PC-9 (cell line): ENCODE measurements at regions not wholly inside any gene's neighbourhood (a gene's known extent, or its start where the extent isn't known, plus 50 kb on each side); places are given as distances from the start of the nearest gene placed in this dataset.

ENCODE experiments used
- BruUV-seq: library from RNA; stranded (reverse); fragments of 400-500 nt; replicated peaks from 2 replicates; lab custom pipeline; 2021; lab: Mats Ljungman, UMichigan
- CTCF ChIA-PET: fragments of 300-600 bp; sonication (Branson Sonifier 250); formaldehyde crosslinking; loops from one replicate; lab custom pipeline; 2022; ENCODE audit warnings: antibody characterized with exemption; lab: Charles Lee
- POLR2A ChIA-PET: fragments of 300-600 bp; sonication (Branson Sonifier 250); formaldehyde crosslinking; loops from one replicate; lab custom pipeline; 2022; ENCODE audit warnings: antibody characterized with exemption; ENCODE audit not compliant: unreplicated experiment; lab: Charles Lee
- DNase-seq, 2 experiments: peaks; one replicate each; pipeline versions ENCODE4 v3.0.0 to v3.0.0-alpha.2; 2015 to 2022; ENCODE audit warnings: mixed read lengths in 1 of 2
- H2AFZ ChIP-seq: fragments of 200-600 bp; sonication (generic); 2 replicates; pipeline ENCODE4 v1.8.1; 2017; ENCODE audit warnings: antibody characterized with exemption
- H3F3A ChIP-seq: fragments of 200-600 bp; sonication (generic); 2 replicates; pipeline ENCODE4 v1.8.1; 2017; ENCODE audit warnings: antibody characterized with exemption, mild to moderate bottlenecking, low read depth; ENCODE audit not compliant: insufficient read depth
- H3K27ac ChIP-seq: fragments of 200-600 bp; sonication (generic); 2 replicates; pipeline ENCODE4 v1.6.1; 2016; ENCODE audit warnings: mixed run types
- H3K27me3 ChIP-seq: fragments of 200-600 bp; sonication (generic); 2 replicates; pipeline ENCODE4 v1.6.1; 2016; ENCODE audit warnings: low read depth, mixed run types; ENCODE audit not compliant: insufficient read depth
- H3K36me3 ChIP-seq: fragments of 200-600 bp; sonication (generic); 2 replicates; pipeline ENCODE4 v1.6.1; 2016; ENCODE audit warnings: low read depth, mixed run types
- H3K4me1 ChIP-seq: fragments of 200-600 bp; sonication (generic); replicated peaks from 2 replicates; pipeline ENCODE4 v1.6.1; 2016; ENCODE audit warnings: mixed run types; ENCODE audit not compliant: insufficient read depth
- H3K4me2 ChIP-seq: fragments of 200-600 bp; sonication (generic); 2 replicates; pipeline ENCODE4 v1.6.1; 2017; ENCODE audit warnings: mixed run types
- H3K4me3 ChIP-seq: fragments of 200-600 bp; sonication (generic); 2 replicates; pipeline ENCODE4 v1.6.1; 2016; ENCODE audit warnings: mixed run types
- H3K79me2 ChIP-seq: fragments of 200-600 bp; sonication (generic); 2 replicates; pipeline ENCODE4 v1.6.1; 2017; ENCODE audit warnings: low read depth, mixed run types
- H3K9me2 ChIP-seq: fragments of 200-600 bp; sonication (generic); 2 replicates; pipeline ENCODE4 v1.8.1; 2017; ENCODE audit warnings: mild to moderate bottlenecking; ENCODE audit not compliant: insufficient read depth
- H3K9me3 ChIP-seq: fragments of 200-600 bp; sonication (generic); 2 replicates; pipeline ENCODE4 v1.8.1; 2016; ENCODE audit warnings: low read depth; ENCODE audit not compliant: insufficient read depth
- H4K20me1 ChIP-seq: fragments of 200-600 bp; sonication (generic); 2 replicates; pipeline ENCODE4 v1.8.1; 2017; ENCODE audit not compliant: insufficient read depth
- EZH2 ChIP-seq: fragments of 200-600 bp; sonication (generic); IDR thresholded peaks from 2 replicates; pipeline ENCODE4 v1.8.0; 2017; ENCODE audit warnings: antibody characterized with exemption, low read depth
- intact Hi-C: fragments of 100-400 bp; cut with micrococcal nuclease; formaldehyde crosslinking; loops from one replicate; pipeline ENCODE4 v1.10.0; 2022; ENCODE audit not compliant: unreplicated experiment
- TF ChIP-seq, protein P1 (sequence below): fragments of 200-600 bp; sonication (generic); conservative IDR thresholded peaks from 2 replicates; pipeline ENCODE4 v1.6.1; 2017; ENCODE audit warnings: mixed run types, antibody characterized with exemption, mild to moderate bottlenecking, moderate library complexity

- no peaks in the 10 kb centered on the region for H4K20me1 ChIP-seq
- intact Hi-C loops = no loop called here
- BruUV-seq = no TSS peak
- H3F3A ChIP-seq = no peaks in the 10 kb centered on the region
- no peak for TF ChIP-seq EZH2
- TF ChIP-seq, protein P1, sequence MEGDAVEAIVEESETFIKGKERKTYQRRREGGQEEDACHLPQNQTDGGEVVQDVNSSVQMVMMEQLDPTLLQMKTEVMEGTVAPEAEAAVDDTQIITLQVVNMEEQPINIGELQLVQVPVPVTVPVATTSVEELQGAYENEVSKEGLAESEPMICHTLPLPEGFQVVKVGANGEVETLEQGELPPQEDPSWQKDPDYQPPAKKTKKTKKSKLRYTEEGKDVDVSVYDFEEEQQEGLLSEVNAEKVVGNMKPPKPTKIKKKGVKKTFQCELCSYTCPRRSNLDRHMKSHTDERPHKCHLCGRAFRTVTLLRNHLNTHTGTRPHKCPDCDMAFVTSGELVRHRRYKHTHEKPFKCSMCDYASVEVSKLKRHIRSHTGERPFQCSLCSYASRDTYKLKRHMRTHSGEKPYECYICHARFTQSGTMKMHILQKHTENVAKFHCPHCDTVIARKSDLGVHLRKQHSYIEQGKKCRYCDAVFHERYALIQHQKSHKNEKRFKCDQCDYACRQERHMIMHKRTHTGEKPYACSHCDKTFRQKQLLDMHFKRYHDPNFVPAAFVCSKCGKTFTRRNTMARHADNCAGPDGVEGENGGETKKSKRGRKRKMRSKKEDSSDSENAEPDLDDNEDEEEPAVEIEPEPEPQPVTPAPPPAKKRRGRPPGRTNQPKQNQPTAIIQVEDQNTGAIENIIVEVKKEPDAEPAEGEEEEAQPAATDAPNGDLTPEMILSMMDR = no peak
- no peak overlapping the region for H2AFZ ChIP-seq
- H3K9me2 ChIP-seq = no peaks in the 10 kb centered on the region
- no peak overlapping the region for H3K4me3 ChIP-seq
- no peaks in the 10 kb centered on the region for H3K79me2 ChIP-seq
- ChIA-PET CTCF (no interaction called here), POLR2A (no interaction called here)
- H3K36me3 ChIP-seq = no peaks in the 10 kb centered on the region
- no peaks in the 10 kb centered on the region for H3K4me1 ChIP-seq
- H3K9me3 ChIP-seq = no peaks in the 10 kb centered on the region
- H3K27me3 ChIP-seq = no peaks in the 10 kb centered on the region
- no peak overlapping the region for H3K27ac ChIP-seq
- no peak for DNase-seq
- no peak overlapping the region for H3K4me2 ChIP-seq
Measured at GRCh38 chr12:19970116-19970515, 398.2 kb upstream of the PDE3A start.

- H3K27me3 ChIP-seq = no peaks in the 10 kb centered on the region
- H3K4me2 ChIP-seq = no peak overlapping the region
- TF ChIP-seq EZH2 = no peak
- TF ChIP-seq, protein P1 = no peak
- no peaks in the 10 kb centered on the region for H3K79me2 ChIP-seq
- CTCF ChIA-PET = no interaction called here
- POLR2A ChIA-PET = no interaction called here
- no peaks in the 10 kb centered on the region for H3K9me3 ChIP-seq
- intact Hi-C loops = no loop called here
- BruUV-seq = no TSS peak
- no peaks in the 10 kb centered on the region for H3K9me2 ChIP-seq
- H3F3A ChIP-seq = no peaks in the 10 kb centered on the region
- H3K36me3 ChIP-seq = no peaks in the 10 kb centered on the region
- no peak overlapping the region for H2AFZ ChIP-seq
- no peak overlapping the region for H3K27ac ChIP-seq
- no peaks in the 10 kb centered on the region for H3K4me1 ChIP-seq
- H4K20me1 ChIP-seq = no peaks in the 10 kb centered on the region
- no peak for DNase-seq
- H3K4me3 ChIP-seq = no peak overlapping the region
Measured at GRCh38 chr12:19970821-19971220, 397.5 kb upstream of the PDE3A start.

GRCh38 chr12:19971361-19972280 lies 396.7 kb upstream of the PDE3A start:
- Histone ChIP-seq H3K36me3 (no peaks in the 10 kb centered on the region), H3K27me3 (no peaks in the 10 kb centered on the region), H3K27ac (no peak overlapping the region), H3F3A (no peaks in the 10 kb centered on the region), H3K9me3 (no peaks in the 10 kb centered on the region), H2AFZ (no peak overlapping the region), H3K79me2 (no peaks in the 10 kb centered on the region), H3K9me2 (no peaks in the 10 kb centered on the region), H3K4me3 (no peak overlapping the region), H3K4me2 (no peak overlapping the region), H4K20me1 (no peaks in the 10 kb centered on the region), H3K4me1 (no peaks in the 10 kb centered on the region)
- no peak for TF ChIP-seq EZH2
- TF ChIP-seq, protein P1 = no peak
- peak in 1 of 2 experiments; percentile 7 for DNase-seq
- CTCF ChIA-PET = no interaction called here
- intact Hi-C loops = no loop called here
- POLR2A ChIA-PET = no interaction called here
- BruUV-seq = no TSS peak
